Fibroblast of mammary gland (primary cell): ENCODE measurements at regions not wholly inside any gene's neighbourhood (a gene's known extent, or its start where the extent isn't known, plus 50 kb on each side); places are given as distances from the start of the nearest gene placed in this dataset.
A peak's percentile ranks its signal among the peaks of the same experiment; 100 is the strongest.

ENCODE experiments used
- DNase-seq: peaks from one replicate; pipeline ENCODE4 v3.0.0-alpha.2; 2010; ENCODE audit warnings: low read depth
- H3K4me3 ChIP-seq: 2 replicates; pipeline ENCODE4 v1.5.1; 2011; ENCODE audit warnings: low read depth, mild to moderate bottlenecking, low read length, moderate library complexity; ENCODE audit not compliant: control insufficient read depth
- TF ChIP-seq, protein P1 (sequence below): conservative IDR thresholded peaks from 2 replicates; pipeline ENCODE4 v1.5.1; 2011; ENCODE audit warnings: low read depth, low read length, inconsistent platforms; ENCODE audit not compliant: control insufficient read depth, insufficient read depth

- H3K4me3 ChIP-seq = no peak overlapping the region
- TF ChIP-seq, protein P1, sequence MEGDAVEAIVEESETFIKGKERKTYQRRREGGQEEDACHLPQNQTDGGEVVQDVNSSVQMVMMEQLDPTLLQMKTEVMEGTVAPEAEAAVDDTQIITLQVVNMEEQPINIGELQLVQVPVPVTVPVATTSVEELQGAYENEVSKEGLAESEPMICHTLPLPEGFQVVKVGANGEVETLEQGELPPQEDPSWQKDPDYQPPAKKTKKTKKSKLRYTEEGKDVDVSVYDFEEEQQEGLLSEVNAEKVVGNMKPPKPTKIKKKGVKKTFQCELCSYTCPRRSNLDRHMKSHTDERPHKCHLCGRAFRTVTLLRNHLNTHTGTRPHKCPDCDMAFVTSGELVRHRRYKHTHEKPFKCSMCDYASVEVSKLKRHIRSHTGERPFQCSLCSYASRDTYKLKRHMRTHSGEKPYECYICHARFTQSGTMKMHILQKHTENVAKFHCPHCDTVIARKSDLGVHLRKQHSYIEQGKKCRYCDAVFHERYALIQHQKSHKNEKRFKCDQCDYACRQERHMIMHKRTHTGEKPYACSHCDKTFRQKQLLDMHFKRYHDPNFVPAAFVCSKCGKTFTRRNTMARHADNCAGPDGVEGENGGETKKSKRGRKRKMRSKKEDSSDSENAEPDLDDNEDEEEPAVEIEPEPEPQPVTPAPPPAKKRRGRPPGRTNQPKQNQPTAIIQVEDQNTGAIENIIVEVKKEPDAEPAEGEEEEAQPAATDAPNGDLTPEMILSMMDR = no peak
- DNase-seq = peak; percentile 35
Measured at GRCh38 chr4:10746371-10747171, 62.0 kb upstream of the CLNK start.

- TF ChIP-seq, protein P1 = no peak
- H3K4me3 ChIP-seq = no peak overlapping the region
- no peak for DNase-seq
Measured at GRCh38 chr4:10743357-10743756, 58.8 kb upstream of the CLNK start.

- no peak overlapping the region for H3K4me3 ChIP-seq
- TF ChIP-seq, protein P1 = no peak
- no peak for DNase-seq
Measured at GRCh38 chr4:10741961-10742699, 57.6 kb upstream of the CLNK start.

- no peak overlapping the region for H3K4me3 ChIP-seq
- TF ChIP-seq, protein P1 = no peak
- DNase-seq = no peak
Measured at GRCh38 chr4:10740891-10741620, 56.5 kb upstream of the CLNK start.

- DNase-seq = no peak
- TF ChIP-seq, protein P1 = no peak
Measured at GRCh38 chr4:10740251-10740650, 55.7 kb upstream of the CLNK start.

DNA sequence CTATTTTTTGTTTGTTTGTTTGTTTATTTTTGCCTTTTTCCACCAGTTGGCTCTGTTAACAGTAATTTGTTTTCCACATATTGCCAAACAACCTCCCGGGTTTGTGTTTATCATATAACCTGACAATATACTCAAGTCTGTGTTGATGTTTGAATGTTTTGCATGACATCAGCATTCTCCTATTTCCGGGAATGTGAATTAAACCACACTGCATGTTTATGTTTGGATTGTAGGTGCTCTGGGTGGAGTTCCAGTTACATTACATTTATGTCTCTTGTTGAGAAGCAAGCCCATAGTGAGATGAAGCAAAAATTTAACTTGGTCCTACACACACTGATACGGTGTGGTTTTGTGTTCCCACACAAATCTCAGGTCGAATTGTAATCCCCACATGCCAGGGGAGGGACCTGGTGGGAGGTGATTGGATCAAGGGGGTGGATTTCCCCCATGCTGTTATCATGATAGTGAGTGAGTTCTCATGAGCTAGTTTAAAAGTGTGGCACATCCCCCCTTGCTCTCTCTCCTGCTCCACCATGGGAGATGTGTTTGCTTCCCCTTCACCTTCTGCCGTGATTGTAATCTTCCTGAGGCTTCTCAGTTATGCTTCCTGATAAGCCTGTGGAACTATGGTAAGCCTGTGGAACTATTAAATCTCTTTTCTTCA, 54.4 kb upstream of the CLNK start:
- no peak overlapping the region for H3K4me3 ChIP-seq
- no peak for DNase-seq
- TF ChIP-seq, protein P1 = no peak

More at GRCh38 chr4:10740251-10740650, 55.7 kb upstream of the CLNK start:
- no peak overlapping the region for H3K4me3 ChIP-seq
